ENCODE measurements at regions not wholly inside any gene's neighbourhood (a gene's known extent, or its start where the extent isn't known, plus 50 kb on each side); places are given as distances from the start of the nearest gene placed in this dataset.

DNA sequence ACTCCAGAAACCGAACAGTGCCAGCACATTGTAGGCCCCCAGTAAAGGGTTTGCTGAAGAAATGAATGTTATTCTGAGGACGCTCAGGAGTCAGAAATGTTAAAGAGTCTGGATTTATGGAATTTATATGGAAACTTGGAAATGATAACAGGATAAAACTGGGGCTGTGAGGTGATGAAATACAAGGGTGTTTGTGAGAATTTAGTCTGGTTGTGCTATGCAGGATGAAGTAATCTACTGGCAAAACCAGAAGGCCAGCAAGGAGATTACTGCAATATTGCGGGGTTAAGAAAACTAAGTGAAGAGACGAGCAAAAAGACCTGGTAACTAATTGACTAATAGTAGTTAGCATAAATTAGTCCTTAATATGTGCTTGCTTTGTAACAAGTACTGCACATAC lies 467.8 kb downstream of the ZEB2 start:
- ATAC-seq (replicated peaks in 1 of 2), result no peak
- Mint-ChIP-seq H3K27me3 (ENCODE audit: low read depth) (no peaks in the 10 kb centered on the region), H3K36me3 (ENCODE audit: insufficient read depth in 2 of 2) (no peaks in the 10 kb centered on the region), H3K27ac (no peak overlapping the region), H3K4me1 (ENCODE audit: low read depth) (no peaks in the 10 kb centered on the region), H3K4me3 (no peak overlapping the region), H3K9me3 (no peaks in the 10 kb centered on the region)
- no peak for DNase-seq

DNA sequence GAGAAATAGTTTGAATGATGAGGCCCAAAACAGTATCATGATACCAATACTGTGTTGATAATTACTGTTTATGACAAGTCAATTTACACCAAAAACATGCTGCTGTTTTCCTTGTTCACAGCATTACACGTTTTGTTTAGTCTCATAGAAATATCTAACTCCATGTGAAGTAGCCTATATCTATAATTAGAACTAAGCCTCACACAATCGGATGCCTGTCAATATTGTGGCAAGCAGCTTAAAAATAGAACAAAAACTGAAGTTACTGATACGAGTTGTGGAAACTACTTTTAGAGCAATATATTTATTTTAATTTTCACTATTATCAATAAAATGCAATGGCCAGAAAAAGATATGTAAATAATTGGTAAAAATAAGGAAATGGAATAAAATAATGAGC lies 470.8 kb downstream of the ZEB2 start:
- no peak overlapping the region for H3K4me3 Mint-ChIP-seq
- no peaks in the 10 kb centered on the region for H3K27me3 Mint-ChIP-seq (ENCODE audit: low read depth)
- no peak overlapping the region for H3K27ac Mint-ChIP-seq
- no peak for ATAC-seq (replicated peaks in 1 of 2)
- H3K9me3 Mint-ChIP-seq, result no peaks in the 10 kb centered on the region
- H3K36me3 Mint-ChIP-seq (ENCODE audit: insufficient read depth in 2 of 2), result no peaks in the 10 kb centered on the region
- no peak for DNase-seq
- H3K4me1 Mint-ChIP-seq (ENCODE audit: low read depth), result no peaks in the 10 kb centered on the region

DNA sequence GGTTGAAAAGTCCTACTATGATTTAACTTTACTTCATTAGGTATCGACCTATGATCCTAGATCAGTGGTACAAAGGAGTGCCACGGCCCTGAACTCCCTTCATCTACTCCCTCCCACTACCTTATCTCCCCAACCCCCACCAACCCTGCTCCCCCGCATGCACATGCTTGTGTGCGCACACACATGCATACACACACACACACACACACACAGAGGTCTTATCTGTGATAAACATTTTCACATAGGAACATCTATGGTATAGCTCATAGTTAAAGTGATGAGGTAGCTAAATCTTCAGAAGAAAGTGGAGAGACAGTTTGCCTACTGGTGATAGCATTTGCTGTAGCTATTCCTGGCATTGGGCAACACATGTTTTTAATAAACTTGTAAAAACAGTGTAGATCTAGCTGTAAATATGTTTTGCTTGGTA lies 471.3 kb downstream of the ZEB2 start:
- Mint-ChIP-seq H3K9me3 (no peaks in the 10 kb centered on the region), H3K4me1 (ENCODE audit: low read depth) (no peaks in the 10 kb centered on the region), H3K27ac (no peak overlapping the region), H3K27me3 (ENCODE audit: low read depth) (no peaks in the 10 kb centered on the region), H3K4me3 (no peak overlapping the region), H3K36me3 (ENCODE audit: insufficient read depth in 2 of 2) (no peaks in the 10 kb centered on the region)
- no peak for ATAC-seq (replicated peaks in 1 of 2)
- DNase-seq, result no peak

DNA sequence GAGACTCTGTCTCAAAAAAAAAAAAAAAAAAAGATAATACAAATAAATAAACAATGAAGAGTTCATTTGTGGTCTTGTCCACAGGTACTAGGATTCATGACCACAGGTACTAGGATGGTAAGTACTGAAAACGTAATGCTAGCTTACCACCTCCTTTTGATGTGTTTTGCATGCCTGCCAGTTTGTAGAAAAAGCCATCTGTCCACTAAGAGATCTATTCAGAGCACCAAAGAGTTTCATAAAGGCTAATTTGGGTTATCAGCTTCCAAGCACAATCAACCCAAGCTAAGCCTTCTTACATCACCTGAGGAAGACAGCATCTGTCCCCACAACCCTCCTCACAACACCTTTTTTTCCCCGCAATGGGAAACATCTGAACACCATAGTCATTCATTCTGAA lies 477.2 kb downstream of the ZEB2 start:
- no peaks in the 10 kb centered on the region for H3K36me3 Mint-ChIP-seq (ENCODE audit: insufficient read depth in 2 of 2)
- DNase-seq (no peak), ATAC-seq (replicated peaks in 1 of 2) (no peak)
- no peaks in the 10 kb centered on the region for H3K4me1 Mint-ChIP-seq (ENCODE audit: low read depth)
- H3K27ac Mint-ChIP-seq, result no peak overlapping the region
- no peaks in the 10 kb centered on the region for H3K9me3 Mint-ChIP-seq
- H3K27me3 Mint-ChIP-seq (ENCODE audit: low read depth), result no peaks in the 10 kb centered on the region
- H3K4me3 Mint-ChIP-seq, result no peak overlapping the region

DNA sequence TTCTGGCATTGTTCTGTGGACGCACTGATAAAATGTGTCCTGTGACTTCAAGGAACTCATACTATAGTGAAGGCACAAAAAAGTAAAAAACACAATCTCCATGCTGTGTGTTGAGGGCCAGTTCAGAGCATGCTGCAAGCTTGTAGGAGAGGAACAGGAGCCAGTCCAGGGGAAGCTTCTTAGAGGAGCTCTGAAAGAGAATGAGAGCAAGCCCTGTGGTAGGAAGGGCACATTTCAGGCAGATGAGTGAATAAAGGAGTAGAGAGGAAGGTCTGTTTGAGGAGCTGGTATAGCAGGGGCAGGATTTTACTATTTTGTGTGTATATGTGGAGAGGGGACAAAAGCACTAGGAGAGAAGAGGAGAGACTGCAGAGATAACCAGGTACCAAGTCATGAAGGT lies 478.3 kb downstream of the ZEB2 start:
- Mint-ChIP-seq H3K27me3 (ENCODE audit: low read depth) (no peaks in the 10 kb centered on the region), H3K4me3 (no peak overlapping the region), H3K4me1 (ENCODE audit: low read depth) (no peaks in the 10 kb centered on the region), H3K27ac (no peak overlapping the region), H3K9me3 (no peaks in the 10 kb centered on the region), H3K36me3 (ENCODE audit: insufficient read depth in 2 of 2) (no peaks in the 10 kb centered on the region)
- ATAC-seq (replicated peaks in 1 of 2), result no peak
- DNase-seq, result no peak

DNA sequence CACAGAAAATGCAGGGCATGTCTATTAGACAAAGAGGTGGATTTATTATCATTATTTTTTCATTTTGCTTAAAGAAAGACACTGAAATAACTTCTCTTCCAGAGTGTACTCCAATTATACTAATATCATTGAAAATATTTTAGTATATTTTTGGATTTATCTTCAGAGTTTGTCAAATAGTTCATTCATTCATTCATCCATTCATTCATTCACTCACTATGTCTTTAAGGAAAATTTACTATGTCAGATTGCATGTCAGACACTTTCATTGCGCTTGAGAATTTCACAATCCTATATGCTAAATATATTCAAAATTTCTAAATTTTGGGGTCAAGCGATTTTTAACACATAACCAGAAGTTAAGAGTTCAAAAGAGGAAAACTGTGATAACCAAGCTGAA lies 479.1 kb downstream of the ZEB2 start:
- H3K9me3 Mint-ChIP-seq, result no peaks in the 10 kb centered on the region
- DNase-seq, result no peak
- H3K27ac Mint-ChIP-seq, result no peak overlapping the region
- no peaks in the 10 kb centered on the region for H3K36me3 Mint-ChIP-seq (ENCODE audit: insufficient read depth in 2 of 2)
- H3K4me3 Mint-ChIP-seq, result no peak overlapping the region
- H3K27me3 Mint-ChIP-seq (ENCODE audit: low read depth), result no peaks in the 10 kb centered on the region
- ATAC-seq (replicated peaks in 1 of 2), result no peak
- H3K4me1 Mint-ChIP-seq (ENCODE audit: low read depth), result no peaks in the 10 kb centered on the region

DNA sequence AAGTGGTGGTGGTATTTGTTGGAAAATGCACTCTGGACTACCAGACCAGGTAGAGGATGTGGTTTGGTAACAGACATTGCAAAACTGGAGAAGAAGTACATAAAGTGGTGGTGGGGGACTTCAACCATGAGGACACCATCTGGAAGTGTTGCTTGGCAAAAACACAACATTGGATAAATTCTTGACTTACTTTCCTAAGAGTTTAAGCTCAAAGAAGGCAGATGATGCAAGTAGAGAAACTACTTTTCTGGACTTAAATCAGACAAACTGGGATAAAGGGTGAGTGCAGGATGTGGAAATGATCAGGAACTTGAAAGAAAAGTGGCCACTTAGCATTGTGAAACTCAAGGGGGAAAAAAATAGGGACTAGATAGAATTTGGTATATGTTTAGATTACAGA lies 487.4 kb downstream of the ZEB2 start:
- Mint-ChIP-seq H3K4me1 (ENCODE audit: low read depth) (no peaks in the 10 kb centered on the region), H3K4me3 (no peak overlapping the region), H3K27me3 (ENCODE audit: low read depth) (no peaks in the 10 kb centered on the region), H3K36me3 (ENCODE audit: insufficient read depth in 2 of 2) (peaks cover 4 to 7% of the 10 kb centered on the region in 2 donors), H3K9me3 (peaks cover 0 to 2% of the 10 kb centered on the region in 2 donors), H3K27ac (no peak overlapping the region)
- ATAC-seq (replicated peaks in 1 of 2), result no peak
- no peak for DNase-seq

DNA sequence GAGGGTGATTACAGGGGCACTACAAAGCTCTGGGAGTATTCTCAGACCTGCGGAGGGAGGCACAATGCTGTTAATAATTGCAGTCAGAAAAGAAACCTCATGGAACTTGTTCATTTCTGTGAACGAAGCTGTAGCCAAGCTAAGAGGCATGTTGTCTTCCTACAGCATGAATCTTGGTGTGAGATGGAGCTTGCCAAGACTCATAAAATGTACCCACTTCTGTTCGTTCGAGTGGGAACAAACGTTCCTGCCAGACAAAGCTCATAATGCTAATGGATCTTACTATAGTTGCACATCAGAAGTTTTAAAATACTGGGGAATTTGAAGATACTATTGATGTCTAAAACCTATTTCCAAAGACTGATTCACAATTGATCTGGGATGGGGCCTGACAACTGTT lies 489.1 kb downstream of the ZEB2 start:
- ATAC-seq (replicated peaks in 1 of 2), result no peak
- Mint-ChIP-seq H3K27me3 (ENCODE audit: low read depth) (no peaks in the 10 kb centered on the region), H3K9me3 (peaks cover 0 to 2% of the 10 kb centered on the region in 2 donors), H3K4me3 (no peak overlapping the region), H3K36me3 (ENCODE audit: insufficient read depth in 2 of 2) (peaks cover 4 to 7% of the 10 kb centered on the region in 2 donors), H3K27ac (no peak overlapping the region), H3K4me1 (ENCODE audit: low read depth) (no peaks in the 10 kb centered on the region)
- DNase-seq, result no peak

DNA sequence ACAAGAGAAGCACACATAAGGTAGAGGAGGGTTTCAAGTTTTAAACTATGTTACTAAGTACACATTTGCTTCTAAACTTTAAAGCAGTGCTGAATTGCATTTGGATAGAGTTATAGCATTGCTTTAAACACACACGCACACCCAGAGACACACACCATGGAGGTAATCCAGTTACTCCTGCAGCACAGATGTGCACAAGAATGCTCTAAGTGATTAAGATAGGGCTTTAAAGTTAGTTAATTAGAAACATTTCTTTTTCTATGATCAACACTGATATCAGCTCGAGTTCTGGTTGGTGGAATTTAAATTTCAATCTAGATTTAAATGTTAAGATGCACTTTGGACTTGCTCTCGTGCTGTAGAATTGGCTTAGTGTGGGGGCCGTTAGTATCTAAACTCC lies 492.3 kb downstream of the ZEB2 start:
- Mint-ChIP-seq H3K9me3 (peaks cover 0 to 1% of the 10 kb centered on the region in 2 donors), H3K36me3 (ENCODE audit: insufficient read depth in 2 of 2) (peaks cover 0 to 1% of the 10 kb centered on the region in 2 donors), H3K4me1 (ENCODE audit: low read depth) (no peaks in the 10 kb centered on the region), H3K27ac (no peak overlapping the region), H3K27me3 (ENCODE audit: low read depth) (no peaks in the 10 kb centered on the region), H3K4me3 (no peak overlapping the region)
- DNase-seq, result no peak
- ATAC-seq (replicated peaks in 1 of 2), result no peak

DNA sequence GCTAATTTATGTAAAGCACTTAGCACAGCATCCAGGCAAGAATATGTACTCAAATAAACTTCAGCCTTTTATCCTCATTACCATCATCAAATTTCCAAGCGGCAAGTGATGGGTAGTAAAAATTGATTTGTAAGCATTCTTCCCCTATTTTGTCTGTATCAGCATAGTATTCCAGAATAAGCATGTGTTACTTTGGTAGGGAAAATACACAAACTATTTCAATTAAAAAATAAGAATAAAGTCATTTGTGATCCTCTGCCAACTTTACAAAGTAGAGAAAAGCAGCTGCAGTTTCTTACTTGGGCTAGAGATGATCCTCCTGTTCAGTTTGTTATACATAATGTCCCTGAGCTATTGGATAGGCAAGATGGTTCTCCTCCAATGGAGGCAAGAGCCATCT lies 493.2 kb downstream of the ZEB2 start:
- DNase-seq (no peak), ATAC-seq (replicated peaks in 1 of 2) (no peak)
- no peaks in the 10 kb centered on the region for H3K4me1 Mint-ChIP-seq (ENCODE audit: low read depth)
- peaks cover 2 to 3% of the 10 kb centered on the region in 2 donors for H3K36me3 Mint-ChIP-seq (ENCODE audit: insufficient read depth in 2 of 2)
- peaks cover 0 to 1% of the 10 kb centered on the region in 2 donors for H3K9me3 Mint-ChIP-seq
- no peaks in the 10 kb centered on the region for H3K27me3 Mint-ChIP-seq (ENCODE audit: low read depth)
- no peak overlapping the region for H3K27ac Mint-ChIP-seq
- H3K4me3 Mint-ChIP-seq, result no peak overlapping the region

DNA sequence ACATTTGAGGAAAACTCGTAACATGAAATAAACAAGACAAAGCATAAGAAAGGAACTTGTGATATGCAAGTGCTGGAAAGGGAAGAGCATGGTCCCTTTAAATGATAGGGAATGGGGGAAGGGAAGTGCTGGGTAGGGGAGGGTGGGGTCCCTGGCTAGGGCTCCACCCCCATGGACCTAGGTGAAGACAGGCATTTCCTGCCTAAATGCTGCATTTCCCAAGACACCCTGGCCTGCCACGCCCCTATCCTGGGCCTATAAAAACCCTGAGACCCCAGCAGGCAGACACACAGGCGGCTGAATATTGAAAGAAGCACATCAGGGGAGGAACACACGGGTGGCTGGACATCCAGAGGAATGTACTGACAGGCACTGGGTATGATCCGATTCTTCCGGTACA lies 499.9 kb downstream of the ZEB2 start:
- DNase-seq (no peak), ATAC-seq (replicated peaks in 1 of 2) (no peak)
- Mint-ChIP-seq H3K27ac (no peak overlapping the region), H3K4me3 (no peak overlapping the region), H3K36me3 (ENCODE audit: insufficient read depth in 2 of 2) (peaks cover 2 to 5% of the 10 kb centered on the region in 2 donors), H3K4me1 (ENCODE audit: low read depth) (no peaks in the 10 kb centered on the region), H3K9me3 (peaks cover 1 to 2% of the 10 kb centered on the region in 2 donors), H3K27me3 (ENCODE audit: low read depth) (no peaks in the 10 kb centered on the region)

DNA sequence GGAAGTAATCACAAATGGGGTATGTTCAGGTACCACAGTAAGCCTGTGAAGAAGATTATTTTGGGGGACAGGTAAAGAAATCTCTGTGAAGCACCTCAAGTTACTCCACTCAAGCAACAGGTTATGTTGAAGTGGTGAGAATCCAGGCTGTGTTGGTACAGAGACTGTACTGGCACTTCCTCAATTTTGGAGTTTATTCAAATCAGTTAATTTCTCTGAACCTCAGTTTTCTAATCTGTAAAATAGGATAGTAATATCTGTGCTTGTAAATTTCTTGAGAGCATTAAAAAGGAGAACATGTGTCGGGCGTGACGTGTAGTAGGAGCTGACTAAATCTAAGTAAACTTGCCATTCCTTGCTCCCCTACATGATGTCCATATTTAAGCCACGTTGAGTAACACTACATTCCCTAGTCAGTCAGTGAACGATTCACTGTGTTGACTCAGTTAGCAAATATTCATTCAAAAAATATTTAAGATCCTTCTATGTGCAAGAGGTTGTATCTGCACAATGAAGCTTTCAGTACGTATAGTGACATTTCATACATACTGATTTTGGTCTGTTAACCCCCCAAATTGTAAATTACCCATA lies 504.2 kb downstream of the ZEB2 start:
- Mint-ChIP-seq H3K4me3 (no peak overlapping the region), H3K36me3 (ENCODE audit: insufficient read depth in 2 of 2) (peaks cover 0 to 1% of the 10 kb centered on the region in 2 donors)

DNA sequence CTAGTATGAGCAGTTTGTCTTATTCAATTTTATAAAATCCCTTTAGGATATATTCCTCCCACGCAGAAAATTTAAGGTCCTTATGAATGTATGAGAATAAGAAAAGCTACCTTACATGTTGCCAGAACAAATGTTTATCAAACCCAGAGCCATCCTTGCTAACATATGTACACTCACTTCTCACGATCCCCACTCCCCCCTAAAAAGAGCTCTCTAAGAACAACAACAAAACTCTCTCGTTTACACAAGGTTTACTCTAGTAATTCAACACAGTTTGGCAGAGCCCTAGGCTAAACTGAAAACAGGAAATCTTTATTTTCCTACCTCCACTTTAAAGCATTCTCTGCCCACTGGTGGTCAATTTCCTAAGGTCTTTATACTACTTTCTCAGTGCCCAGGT lies 504.9 kb downstream of the ZEB2 start:
- H3K4me1 Mint-ChIP-seq (ENCODE audit: low read depth), result no peaks in the 10 kb centered on the region
- H3K9me3 Mint-ChIP-seq, result no peaks in the 10 kb centered on the region
- no peak for DNase-seq
- peaks cover 0 to 1% of the 10 kb centered on the region in 2 donors for H3K36me3 Mint-ChIP-seq (ENCODE audit: insufficient read depth in 2 of 2)
- no peak overlapping the region for H3K27ac Mint-ChIP-seq
- no peak for ATAC-seq (replicated peaks in 1 of 2)
- H3K4me3 Mint-ChIP-seq, result no peak overlapping the region
- H3K27me3 Mint-ChIP-seq (ENCODE audit: low read depth), result no peaks in the 10 kb centered on the region

More for the DNA sequence above, 504.2 kb downstream of the ZEB2 start:
- no peak for DNase-seq
- ATAC-seq (replicated peaks in 1 of 2), result no peak
- Mint-ChIP-seq H3K27ac (no peak overlapping the region), H3K27me3 (ENCODE audit: low read depth) (no peaks in the 10 kb centered on the region), H3K9me3 (no peaks in the 10 kb centered on the region), H3K4me1 (ENCODE audit: low read depth) (no peaks in the 10 kb centered on the region)

DNA sequence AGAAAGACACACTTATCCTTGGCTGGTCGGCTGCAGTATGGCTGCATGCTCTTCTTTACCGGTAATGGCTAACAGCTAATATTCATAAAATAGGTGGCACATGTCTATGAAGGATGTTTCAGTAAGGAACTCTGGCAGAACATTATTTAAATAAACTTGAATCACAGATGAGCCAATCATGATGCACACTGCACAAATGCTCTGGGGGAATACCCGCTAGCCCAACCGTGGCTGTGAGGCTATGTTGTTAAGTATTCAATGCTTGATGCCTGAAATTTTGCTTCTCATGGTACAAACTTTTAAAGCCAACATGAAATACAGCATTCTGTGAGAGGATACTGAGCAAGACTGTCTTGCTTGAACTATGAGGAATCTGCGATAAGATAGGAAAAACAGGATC lies 505.8 kb downstream of the ZEB2 start:
- no peak for DNase-seq
- H3K4me3 Mint-ChIP-seq, result no peak overlapping the region
- H3K36me3 Mint-ChIP-seq (ENCODE audit: insufficient read depth in 2 of 2), result peaks cover 0 to under 1% of the 10 kb centered on the region in 2 donors
- H3K27me3 Mint-ChIP-seq (ENCODE audit: low read depth), result no peaks in the 10 kb centered on the region
- H3K4me1 Mint-ChIP-seq (ENCODE audit: low read depth), result no peaks in the 10 kb centered on the region
- ATAC-seq (replicated peaks in 1 of 2), result no peak
- H3K27ac Mint-ChIP-seq, result no peak overlapping the region
- no peaks in the 10 kb centered on the region for H3K9me3 Mint-ChIP-seq
